ENCODE measurements at regions not wholly inside any gene's neighbourhood (a gene's known extent, or its start where the extent isn't known, plus 50 kb on each side); places are given as distances from the start of the nearest gene placed in this dataset.

GRCh38 chr15:37219211-37219701 lies 118.9 kb upstream of the MEIS2 start:
- no peak for DNase-seq

DNA sequence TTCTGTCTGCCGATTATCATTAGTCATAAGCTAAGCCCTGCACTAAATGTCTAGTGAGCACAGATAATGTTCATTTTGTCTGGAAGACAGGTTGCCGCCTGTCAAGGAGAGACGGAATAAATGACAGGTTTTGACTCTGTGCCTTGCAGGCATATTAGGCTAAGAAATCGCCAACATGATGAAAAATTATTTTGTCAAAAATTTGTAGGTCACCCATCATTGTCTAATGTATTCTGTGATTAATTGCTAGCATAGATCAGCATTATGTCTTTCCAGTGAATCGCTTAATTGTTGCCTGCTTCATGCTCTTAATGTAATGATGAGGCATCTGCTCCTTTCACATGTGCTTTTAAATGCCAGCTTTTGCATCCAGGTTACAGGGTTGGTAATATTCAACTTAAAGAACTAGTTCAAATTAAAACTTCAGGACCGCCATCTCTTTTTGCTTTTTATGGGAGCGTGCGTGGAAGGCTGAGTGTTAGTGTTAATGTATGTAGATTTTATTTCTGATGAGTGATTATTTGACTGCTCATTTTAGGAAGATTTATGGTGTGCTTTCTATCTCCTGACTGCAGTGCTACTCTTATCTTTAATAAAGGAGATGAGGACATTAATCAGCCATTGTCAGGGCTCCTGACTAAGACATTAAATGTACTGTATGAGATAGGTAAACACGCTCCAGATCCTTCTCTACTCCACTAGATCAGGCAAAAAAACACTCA lies 120.8 kb upstream of the MEIS2 start:
- no peaks in the 10 kb centered on the region for H3K4me1 Mint-ChIP-seq
- H3K27me3 Mint-ChIP-seq (ENCODE audit: low read depth, poor library complexity) = no peaks in the 10 kb centered on the region
- no peaks in the 10 kb centered on the region for H3K9me3 Mint-ChIP-seq
- no peaks in the 10 kb centered on the region for H3K36me3 Mint-ChIP-seq (ENCODE audit: low read depth)
- TF ChIP-seq, protein P1, sequence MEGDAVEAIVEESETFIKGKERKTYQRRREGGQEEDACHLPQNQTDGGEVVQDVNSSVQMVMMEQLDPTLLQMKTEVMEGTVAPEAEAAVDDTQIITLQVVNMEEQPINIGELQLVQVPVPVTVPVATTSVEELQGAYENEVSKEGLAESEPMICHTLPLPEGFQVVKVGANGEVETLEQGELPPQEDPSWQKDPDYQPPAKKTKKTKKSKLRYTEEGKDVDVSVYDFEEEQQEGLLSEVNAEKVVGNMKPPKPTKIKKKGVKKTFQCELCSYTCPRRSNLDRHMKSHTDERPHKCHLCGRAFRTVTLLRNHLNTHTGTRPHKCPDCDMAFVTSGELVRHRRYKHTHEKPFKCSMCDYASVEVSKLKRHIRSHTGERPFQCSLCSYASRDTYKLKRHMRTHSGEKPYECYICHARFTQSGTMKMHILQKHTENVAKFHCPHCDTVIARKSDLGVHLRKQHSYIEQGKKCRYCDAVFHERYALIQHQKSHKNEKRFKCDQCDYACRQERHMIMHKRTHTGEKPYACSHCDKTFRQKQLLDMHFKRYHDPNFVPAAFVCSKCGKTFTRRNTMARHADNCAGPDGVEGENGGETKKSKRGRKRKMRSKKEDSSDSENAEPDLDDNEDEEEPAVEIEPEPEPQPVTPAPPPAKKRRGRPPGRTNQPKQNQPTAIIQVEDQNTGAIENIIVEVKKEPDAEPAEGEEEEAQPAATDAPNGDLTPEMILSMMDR (IDR thresholded peaks at IDR 0.05) = no peak
- H3K4me3 Mint-ChIP-seq = no peak overlapping the region
- no peak overlapping the region for H3K27ac Mint-ChIP-seq
- DNase-seq = no peak

More at GRCh38 chr15:37219211-37219701, 118.9 kb upstream of the MEIS2 start:
- H3K4me3 Mint-ChIP-seq = no peak overlapping the region
- H3K9me3 Mint-ChIP-seq = peaks cover 11% of the 10 kb centered on the region
- peaks cover 3% of the 10 kb centered on the region for H3K27me3 Mint-ChIP-seq (ENCODE audit: low read depth, poor library complexity)
- no peaks in the 10 kb centered on the region for H3K36me3 Mint-ChIP-seq (ENCODE audit: low read depth)
- H3K4me1 Mint-ChIP-seq = no peaks in the 10 kb centered on the region
- no peak overlapping the region for H3K27ac Mint-ChIP-seq
- TF ChIP-seq, protein P1 (IDR thresholded peaks at IDR 0.05) = no peak

DNA sequence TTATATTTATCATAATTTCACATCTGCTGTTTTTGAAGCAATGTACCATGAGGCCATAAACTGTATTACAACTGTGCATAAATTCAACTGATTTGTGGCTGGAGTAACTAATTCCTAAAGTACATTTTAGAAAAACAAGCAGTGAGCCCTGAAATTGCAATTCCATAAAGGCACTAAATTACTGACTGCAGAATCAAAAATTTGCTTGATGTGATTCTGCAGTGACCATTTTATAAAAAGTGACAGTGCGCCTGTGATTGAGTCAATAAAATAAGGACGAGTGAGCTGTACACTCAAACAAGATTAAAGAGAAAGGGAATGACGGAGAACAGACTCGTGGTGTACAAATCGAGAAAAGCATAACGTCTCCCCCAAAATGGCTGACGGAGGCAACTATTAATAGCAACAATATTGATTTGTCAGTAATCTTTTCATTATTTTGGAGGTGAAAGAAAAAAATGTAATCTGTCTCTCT lies 121.4 kb upstream of the MEIS2 start:
- Mint-ChIP-seq H3K27me3 (ENCODE audit: low read depth, poor library complexity) (no peaks in the 10 kb centered on the region), H3K27ac (no peak overlapping the region), H3K4me3 (no peak overlapping the region), H3K4me1 (no peaks in the 10 kb centered on the region), H3K9me3 (no peaks in the 10 kb centered on the region), H3K36me3 (ENCODE audit: low read depth) (no peaks in the 10 kb centered on the region)
- TF ChIP-seq, protein P1 (IDR thresholded peaks at IDR 0.05) = no peak
- no peak for DNase-seq

GRCh38 chr15:37223089-37223488 lies 122.7 kb upstream of the MEIS2 start:
- TF ChIP-seq, protein P1 (IDR thresholded peaks at IDR 0.05) = no peak
- no peak overlapping the region for H3K27ac Mint-ChIP-seq
- H3K4me1 Mint-ChIP-seq = no peaks in the 10 kb centered on the region
- no peak overlapping the region for H3K4me3 Mint-ChIP-seq
- H3K27me3 Mint-ChIP-seq (ENCODE audit: low read depth, poor library complexity) = no peaks in the 10 kb centered on the region
- DNase-seq = no peak
- no peaks in the 10 kb centered on the region for H3K36me3 Mint-ChIP-seq (ENCODE audit: low read depth)
- no peaks in the 10 kb centered on the region for H3K9me3 Mint-ChIP-seq

GRCh38 chr15:37229855-37230619 lies 129.7 kb upstream of the MEIS2 start:
- TF ChIP-seq, protein P1 (IDR thresholded peaks at IDR 0.05) = no peak
- H3K27me3 Mint-ChIP-seq (ENCODE audit: low read depth, poor library complexity) = peaks cover 2% of the 10 kb centered on the region
- H3K4me1 Mint-ChIP-seq = no peaks in the 10 kb centered on the region
- H3K4me3 Mint-ChIP-seq = no peak overlapping the region
- H3K9me3 Mint-ChIP-seq = peaks cover 7% of the 10 kb centered on the region
- no peak overlapping the region for H3K27ac Mint-ChIP-seq
- no peaks in the 10 kb centered on the region for H3K36me3 Mint-ChIP-seq (ENCODE audit: low read depth)
- no peak for DNase-seq
